SK-N-SH (cell line): ENCODE measurements at regions not wholly inside any gene's neighbourhood (a gene's known extent, or its start where the extent isn't known, plus 50 kb on each side); places are given as distances from the start of the nearest gene placed in this dataset.
A peak's percentile ranks its signal among the peaks of the same experiment; 100 is the strongest.

ENCODE experiments used
- CTCF ChIA-PET: fragments of 300-600, 350-600 bp; formaldehyde crosslinking; extraction: SDS; loops from one replicate; lab custom pipeline; 2021; lab: Yijun Ruan, JAX
- POLR2A ChIA-PET: fragments of 350-600 bp; sonication (Branson Sonifier 250); formaldehyde crosslinking; extraction: SDS; loops from one replicate; lab custom pipeline; 2020; ENCODE audit warnings: antibody characterized with exemption, inconsistent platforms; lab: Yijun Ruan, JAX
- DNase-seq: peaks from one replicate; pipeline ENCODE4 v3.0.0; 2012
- H2AFZ ChIP-seq: fragments of 200-600 bp; sonication (generic); 2 replicates; pipeline ENCODE4 v1.8.1; 2016; ENCODE audit warnings: antibody characterized with exemption, mild to moderate bottlenecking, low read depth
- H3F3A ChIP-seq: fragments of 200-600 bp; sonication (generic); replicated peaks from 2 replicates; pipeline ENCODE3; 2016; ENCODE audit warnings: antibody characterized with exemption, mild to moderate bottlenecking; ENCODE audit not compliant: insufficient read depth
- H3K27ac ChIP-seq, 2 experiments: fragments of 200-500 bp in 1 of 2; fragments of 200-600 bp in 1 of 2; sonication (Bioruptor generic) in 1 of 2; sonication (generic), shearing (Covaris generic) in 1 of 2; 2 replicates each; pipeline versions ENCODE4 v1.5.1 to v1.6.1; 2014 to 2016; ENCODE audit warnings: low read depth in 2 of 2, inconsistent platforms in 1 of 2, low read length in 1 of 2, mild to moderate bottlenecking in 1 of 2, mixed read lengths in 1 of 2
- H3K27me3 ChIP-seq: fragments of 200-600 bp; sonication (generic), shearing (Covaris generic); 2 replicates; pipeline ENCODE4 v1.6.1; 2016; ENCODE audit warnings: mixed run types; ENCODE audit not compliant: insufficient read depth
- H3K36me3 ChIP-seq, 2 experiments: fragments of 200-500 bp in 1 of 2; fragments of 200-600 bp in 1 of 2; sonication (Bioruptor generic) in 1 of 2; sonication (generic) in 1 of 2; replicated peaks in 1 of 2; 2 replicates each; pipeline versions ENCODE3 to v1.5.1; 2014 to 2016; ENCODE audit warnings: low read length in 1 of 2, mild to moderate bottlenecking in 1 of 2; ENCODE audit not compliant: insufficient read depth in 2 of 2, control insufficient read depth in 1 of 2
- H3K4me1 ChIP-seq, 2 experiments: fragments of 200-500 bp in 1 of 2; fragments of 200-600 bp in 1 of 2; sonication (Bioruptor generic) in 1 of 2; sonication (generic), shearing (Covaris generic) in 1 of 2; 2 replicates each; pipeline versions ENCODE4 v1.5.1 to v1.6.1; 2014 to 2016; ENCODE audit warnings: low read depth in 1 of 2, low read length in 1 of 2, mixed run types in 1 of 2; ENCODE audit not compliant: insufficient read depth in 2 of 2, control insufficient read depth in 1 of 2
- H3K4me2 ChIP-seq: fragments of 200-600 bp; sonication (generic), shearing (Covaris generic); 2 replicates; pipeline ENCODE4 v1.6.1; 2017; ENCODE audit warnings: mixed run types
- H3K4me3 ChIP-seq, 2 experiments: fragments of 200-500 bp in 1 of 2; fragments of 200-600 bp in 1 of 2; sonication (Bioruptor generic) in 1 of 2; sonication (generic), shearing (Covaris generic) in 1 of 2; 2 replicates each; pipeline versions ENCODE4 v1.5.1 to v1.8.1; 2014 to 2016; ENCODE audit warnings: low read depth in 2 of 2, inconsistent platforms in 1 of 2, low read length in 1 of 2, mild to moderate bottlenecking in 1 of 2, mixed read lengths in 1 of 2, moderate library complexity in 1 of 2
- H3K79me2 ChIP-seq: fragments of 200-600 bp; sonication (generic); 2 replicates; pipeline ENCODE4 v1.8.1; 2017; ENCODE audit warnings: mild to moderate bottlenecking; ENCODE audit not compliant: insufficient read depth
- H3K9ac ChIP-seq: fragments of 200-600 bp; sonication (generic); 2 replicates; pipeline ENCODE4 v1.6.1; 2017; ENCODE audit warnings: mixed run types
- H3K9me2 ChIP-seq: fragments of 200-600 bp; sonication (generic); 2 replicates; pipeline ENCODE4 v1.6.1; 2017; ENCODE audit warnings: mixed run types
- H3K9me3 ChIP-seq: fragments of 200-600 bp; sonication (generic); 2 replicates; pipeline ENCODE4 v1.6.1; 2017; ENCODE audit warnings: mixed run types, mild to moderate bottlenecking, moderate library complexity
- H4K20me1 ChIP-seq: fragments of 200-600 bp; sonication (generic); 2 replicates; pipeline ENCODE4 v1.6.1; 2017; ENCODE audit warnings: mild to moderate bottlenecking, mixed run types; ENCODE audit not compliant: insufficient read depth
- CTCF ChIP-seq: fragments of 200-600 bp; sonication (generic); IDR thresholded peaks from 2 replicates; pipeline ENCODE4 v1.6.1; 2017; ENCODE audit warnings: antibody characterized with exemption, mild to moderate bottlenecking, moderate library complexity
- ELF1 ChIP-seq: IDR thresholded peaks from 2 replicates; pipeline ENCODE4 v1.4.0; 2012
- FOSL2 ChIP-seq: IDR thresholded peaks from 2 replicates; pipeline ENCODE4 v1.4.0; 2012; ENCODE audit warnings: low read depth, mild to moderate bottlenecking, moderate library complexity, borderline replicate concordance
- GABPA ChIP-seq: IDR thresholded peaks from 2 replicates; pipeline ENCODE4 v1.4.0; 2012; ENCODE audit warnings: low read depth, mild to moderate bottlenecking
- JUND ChIP-seq: IDR thresholded peaks from 2 replicates; pipeline ENCODE4 v1.4.0; 2012
- MEF2A ChIP-seq: IDR thresholded peaks from 2 replicates; pipeline ENCODE4 v1.4.0; 2012; ENCODE audit warnings: low read depth, borderline replicate concordance
- MXI1 ChIP-seq: IDR thresholded peaks from 2 replicates; pipeline ENCODE4 v1.6.1; 2012; ENCODE audit warnings: mild to moderate bottlenecking, low read depth, low read length, improper control_type of control experiment
- RAD21 ChIP-seq: IDR thresholded peaks from 2 replicates; pipeline ENCODE4 v1.6.1; 2012; ENCODE audit warnings: mild to moderate bottlenecking, low read length
- RCOR1 ChIP-seq: fragments of 150-350 bp; IDR thresholded peaks from 2 replicates; pipeline ENCODE4 v1.6.1; 2017; ENCODE audit warnings: antibody characterized with exemption, low read length
- REST ChIP-seq: IDR thresholded peaks from 2 replicates; pipeline ENCODE4 v1.6.1; 2012; ENCODE audit warnings: mild to moderate bottlenecking, low read depth, low read length, moderate library complexity
- RFX5 ChIP-seq: IDR thresholded peaks from 2 replicates; pipeline ENCODE4 v1.6.1; 2012; ENCODE audit warnings: mild to moderate bottlenecking, improper control_type of control experiment, low read length
- SMC3 ChIP-seq: IDR thresholded peaks from 2 replicates; pipeline ENCODE4 v1.6.1; 2012; ENCODE audit warnings: low read depth, low read length, improper control_type of control experiment
- TAF1 ChIP-seq: IDR thresholded peaks from 2 replicates; pipeline ENCODE4 v1.6.1; 2012; ENCODE audit warnings: low read depth, mild to moderate bottlenecking, low read length, moderate library complexity, borderline replicate concordance
- TEAD4 ChIP-seq: IDR thresholded peaks from 2 replicates; pipeline ENCODE4 v1.4.0; 2012; ENCODE audit warnings: mild to moderate bottlenecking, borderline replicate concordance; ENCODE audit not compliant: insufficient read depth
- YY1 ChIP-seq: IDR thresholded peaks from 2 replicates; pipeline ENCODE4 v1.4.0; 2012; ENCODE audit warnings: low read depth, mild to moderate bottlenecking
- WGBS: methylation state at CpG from one replicate; pipeline ENCODE4 v1.1.6; 2017; ENCODE audit warnings: low lambda C conversion rate; 5-methylcytosine and 5-hydroxymethylcytosine counted together
- TF ChIP-seq, protein P1 (sequence below): IDR thresholded peaks from 2 replicates; pipeline ENCODE4 v1.4.0; 2012; ENCODE audit warnings: low read depth, borderline replicate concordance
- TF ChIP-seq, protein P2 (sequence below): IDR thresholded peaks from 2 replicates; pipeline ENCODE4 v1.4.0; 2012; ENCODE audit warnings: low read depth, borderline replicate concordance

GRCh38 chr4:85370400-85371032, 104.4 kb upstream of the ARHGAP24 start:
- POLR2A ChIA-PET: no interaction called here
- no peaks in the 10 kb centered on the region for H3K4me1 ChIP-seq
- H4K20me1 ChIP-seq: no peaks in the 10 kb centered on the region
- 42% methylated on average over 5 of the region's 5 CpGs for WGBS
- no peak overlapping the region for H2AFZ ChIP-seq
- no peaks in the 10 kb centered on the region for H3K27me3 ChIP-seq
- H3K9ac ChIP-seq: no peak overlapping the region
- CTCF ChIA-PET: interaction anchor here (0.6 to 6.0 kb wide), 18 partner anchors 9 to 377 kb away, joined by 3 to 40 read pairs (median 4); no protein-coding TSS in a partner anchor
- no peaks in the 10 kb centered on the region for H3K9me2 ChIP-seq
- no peaks in the 10 kb centered on the region for H3K9me3 ChIP-seq
- H3K79me2 ChIP-seq: no peaks in the 10 kb centered on the region
- no peak overlapping the region for H3K27ac ChIP-seq
- no peaks in the 10 kb centered on the region for H3K36me3 ChIP-seq
- peak; percentile 5 for DNase-seq
- H3F3A ChIP-seq: no peaks in the 10 kb centered on the region
- TF ChIP-seq TAF1 (no peak), MXI1 (no peak), FOSL2 (no peak), REST (no peak), RCOR1 (no peak), GABPA (no peak), YY1 (no peak), RFX5 (no peak), RAD21 (peak; percentile 71), TEAD4 (no peak), CTCF (peak; percentile 78), JUND (no peak), ELF1 (no peak), MEF2A (no peak), SMC3 (peak; percentile 72)
- TF ChIP-seq, protein P1, sequence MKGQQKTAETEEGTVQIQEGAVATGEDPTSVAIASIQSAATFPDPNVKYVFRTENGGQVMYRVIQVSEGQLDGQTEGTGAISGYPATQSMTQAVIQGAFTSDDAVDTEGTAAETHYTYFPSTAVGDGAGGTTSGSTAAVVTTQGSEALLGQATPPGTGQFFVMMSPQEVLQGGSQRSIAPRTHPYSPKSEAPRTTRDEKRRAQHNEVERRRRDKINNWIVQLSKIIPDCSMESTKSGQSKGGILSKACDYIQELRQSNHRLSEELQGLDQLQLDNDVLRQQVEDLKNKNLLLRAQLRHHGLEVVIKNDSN: no peak
- TF ChIP-seq, protein P2, sequence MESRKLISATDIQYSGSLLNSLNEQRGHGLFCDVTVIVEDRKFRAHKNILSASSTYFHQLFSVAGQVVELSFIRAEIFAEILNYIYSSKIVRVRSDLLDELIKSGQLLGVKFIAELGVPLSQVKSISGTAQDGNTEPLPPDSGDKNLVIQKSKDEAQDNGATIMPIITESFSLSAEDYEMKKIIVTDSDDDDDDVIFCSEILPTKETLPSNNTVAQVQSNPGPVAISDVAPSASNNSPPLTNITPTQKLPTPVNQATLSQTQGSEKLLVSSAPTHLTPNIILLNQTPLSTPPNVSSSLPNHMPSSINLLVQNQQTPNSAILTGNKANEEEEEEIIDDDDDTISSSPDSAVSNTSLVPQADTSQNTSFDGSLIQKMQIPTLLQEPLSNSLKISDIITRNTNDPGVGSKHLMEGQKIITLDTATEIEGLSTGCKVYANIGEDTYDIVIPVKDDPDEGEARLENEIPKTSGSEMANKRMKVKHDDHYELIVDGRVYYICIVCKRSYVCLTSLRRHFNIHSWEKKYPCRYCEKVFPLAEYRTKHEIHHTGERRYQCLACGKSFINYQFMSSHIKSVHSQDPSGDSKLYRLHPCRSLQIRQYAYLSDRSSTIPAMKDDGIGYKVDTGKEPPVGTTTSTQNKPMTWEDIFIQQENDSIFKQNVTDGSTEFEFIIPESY: no peak
- no peak overlapping the region for H3K4me2 ChIP-seq
- H3K4me3 ChIP-seq: no peak overlapping the region
